Esophagus squamous epithelium (tissue), 5 donors: ENCODE measurements at regions not wholly inside any gene's neighbourhood (a gene's known extent, or its start where the extent isn't known, plus 50 kb on each side); places are given as distances from the start of the nearest gene placed in this dataset.

Source experiments
- DNase-seq: peaks from one replicate; lab custom pipeline; 2025; lab: John Stamatoyannopoulos, UW
- H3K27ac ChIP-seq, 4 donors: fragments of 200-600 bp; sonication (generic); one replicate each; pipeline ENCODE4 v1.5.1; 2016 to 2019; ENCODE audit warnings: mild to moderate bottlenecking in 1 of 4
- H3K27me3 ChIP-seq, 4 donors: fragments of 200-600 bp; sonication (generic); 1 replicate in 3 of 4; 2 replicates in 1 of 4; pipeline versions ENCODE4 v1.5.1 to v1.6.0; 2017 to 2021; ENCODE audit warnings: antibody characterized with exemption in 1 of 4
- H3K36me3 ChIP-seq, 3 donors: fragments of 200-600 bp; sonication (generic); one replicate each; pipeline ENCODE4 v1.5.1; 2016 to 2019
- H3K4me1 ChIP-seq, 3 donors: fragments of 200-600 bp; sonication (generic); one replicate each; pipeline ENCODE4 v1.5.1; 2017 to 2019
- H3K4me3 ChIP-seq, 4 donors: fragments of 200-600 bp; sonication (generic); 1 replicate in 3 of 4; 2 replicates in 1 of 4; pipeline ENCODE4 v1.5.1; 2016 to 2019; ENCODE audit warnings: mild to moderate bottlenecking in 2 of 4, moderate library complexity in 1 of 4
- H3K9me3 ChIP-seq, 3 donors: fragments of 200-600 bp; sonication (generic); one replicate each; pipeline ENCODE4 v1.5.1; 2016 to 2019
- CTCF ChIP-seq, 6 experiments: fragments of 450-650 bp in 4 of 6; fragments of 200-600 bp in 2 of 6; sonication (generic) in 2 of 6; IDR thresholded peaks; one replicate each; pipeline ENCODE4 v1.5.1; 2016 to 2019; ENCODE audit warnings: antibody characterized with exemption in 6 of 6, mild to moderate bottlenecking in 4 of 6, moderate library complexity in 4 of 6
- POLR2A ChIP-seq, 4 donors: fragments of 450-650 bp; IDR thresholded peaks; one replicate each; pipeline ENCODE4 v1.6.1; 2017; ENCODE audit warnings: antibody characterized with exemption in 4 of 4, mild to moderate bottlenecking in 4 of 4, moderate library complexity in 3 of 4
- WGBS, 2 donors: methylation state at CpG; one replicate each; pipeline ENCODE4 v1.1.5; 2018; 5-methylcytosine and 5-hydroxymethylcytosine counted together
- intact Hi-C: fragments of 100-400 bp; cut with DNase I; formaldehyde crosslinking; loops from one replicate; pipeline ENCODE4 v1.15.0; 2022
- donor health status: DM: yes; HTN: yes; CAD: no.

- H3K4me3 ChIP-seq: no peak overlapping the region
- H3K36me3 ChIP-seq: no peaks in the 10 kb centered on the region
- H3K27ac ChIP-seq: no peak overlapping the region
- no peak for TF ChIP-seq CTCF (IDR thresholded peaks at IDR 0.05)
- TF ChIP-seq POLR2A (IDR thresholded peaks at IDR 0.05): no peak
- no peaks in the 10 kb centered on the region for H3K27me3 ChIP-seq
- intact Hi-C loops: no loop called here
- no peak for DNase-seq
- no peaks in the 10 kb centered on the region for H3K9me3 ChIP-seq
- no peaks in the 10 kb centered on the region for H3K4me1 ChIP-seq
- WGBS, 2 donors: 79 to 83% methylated on average over 3 of the region's 3 CpGs
These were observed 191.6 kb upstream of the BMP4 start for GRCh38 chr14:54148251-54148650.

GRCh38 chr14:54152351-54152750 is 195.7 kb upstream of the BMP4 start:
- DNase-seq: no peak
- TF ChIP-seq POLR2A (IDR thresholded peaks at IDR 0.05) (no peak), CTCF (IDR thresholded peaks at IDR 0.05) (no peak)
- 93% methylated on average over 8 of the region's 8 CpGs for WGBS, 2 donors
- Histone ChIP-seq H3K27ac (no peak overlapping the region), H3K36me3 (no peaks in the 10 kb centered on the region), H3K4me3 (no peak overlapping the region), H3K27me3 (no peaks in the 10 kb centered on the region), H3K9me3 (no peaks in the 10 kb centered on the region), H3K4me1 (no peaks in the 10 kb centered on the region)
- intact Hi-C loops: no loop called here

- Histone ChIP-seq H3K27ac (no peak overlapping the region), H3K36me3 (no peaks in the 10 kb centered on the region), H3K4me1 (peaks cover 5 to 31% (median 7%) of the 10 kb centered on the region in 3 donors), H3K27me3 (peaks cover 0 to 19% (median 0%) of the 10 kb centered on the region in 4 donors), H3K9me3 (no peaks in the 10 kb centered on the region), H3K4me3 (no peak overlapping the region)
- intact Hi-C loops: no loop called here
- 38 to 78% methylated on average over 8 of the region's 8 CpGs for WGBS, 2 donors
- DNase-seq: no peak
- TF ChIP-seq CTCF (IDR thresholded peaks at IDR 0.05) (no peak), POLR2A (IDR thresholded peaks at IDR 0.05) (no peak)
These were observed 209.7 kb upstream of the BMP4 start for GRCh38 chr14:54166049-54166950.

- Histone ChIP-seq H3K27ac (no peak overlapping the region), H3K9me3 (no peaks in the 10 kb centered on the region), H3K27me3 (peaks cover 0 to 16% (median 0%) of the 10 kb centered on the region in 4 donors), H3K36me3 (no peaks in the 10 kb centered on the region), H3K4me3 (no peak overlapping the region), H3K4me1 (peaks cover 5 to 48% (median 7%) of the 10 kb centered on the region in 3 donors)
- intact Hi-C loops: no loop called here
- 38 to 60% methylated on average over 1 to 4 of the region's 4 CpGs for WGBS, 2 donors
- no peak for DNase-seq
- TF ChIP-seq POLR2A (IDR thresholded peaks at IDR 0.05): no peak
- TF ChIP-seq CTCF (IDR thresholded peaks at IDR 0.05): no peak
These were observed 211.9 kb upstream of the BMP4 start for GRCh38 chr14:54168489-54168888.

- intact Hi-C loops: no loop called here
- no peak for DNase-seq
- Histone ChIP-seq H3K4me1 (peaks cover 7 to 57% (median 10%) of the 10 kb centered on the region in 3 donors), H3K27me3 (peaks cover 0 to 8% (median 0%) of the 10 kb centered on the region in 4 donors), H3K36me3 (no peaks in the 10 kb centered on the region), H3K9me3 (no peaks in the 10 kb centered on the region), H3K27ac (peak overlapping the region in 1 of 4 donors; percentile 25), H3K4me3 (no peak overlapping the region)
- 5 to 24% methylated on average over 4 of the region's 4 CpGs for WGBS, 2 donors
- TF ChIP-seq CTCF (IDR thresholded peaks at IDR 0.05) (no peak), POLR2A (IDR thresholded peaks at IDR 0.05) (no peak)
These were observed 212.8 kb upstream of the BMP4 start for GRCh38 chr14:54169254-54169924.
